A549 (cell line): ENCODE measurements at regions not wholly inside any gene's neighbourhood (a gene's known extent, or its start where the extent isn't known, plus 50 kb on each side); places are given as distances from the start of the nearest gene placed in this dataset.

Experiments used
- EHMT2 ChIP-seq: fragments of 200-600 bp; sonication (generic); IDR thresholded peaks from 2 replicates; pipeline ENCODE4 v1.6.1; 2016; ENCODE audit warnings: antibody characterized with exemption, low read depth, mild to moderate bottlenecking, moderate library complexity
- EP300 ChIP-seq, 2 experiments: fragments of >200 bp; sonication (Bioruptor Twin); formaldehyde crosslinking; IDR thresholded peaks; 2 replicates in 1 of 2; 3 replicates in 1 of 2; pipeline ENCODE4 v1.6.1; 2016 to 2017
- ESRRA ChIP-seq: fragments of 150-350 bp; IDR thresholded peaks from 2 replicates; pipeline ENCODE4 v1.6.1; 2014; ENCODE audit warnings: mild to moderate bottlenecking, low read length, borderline replicate concordance
- HEYL ChIP-seq: fragments of 250-450 bp; sonication (Bioruptor Pico); IDR thresholded peaks from 2 replicates; pipeline ENCODE4 v1.8.0; 2021; ENCODE audit warnings: mild to moderate bottlenecking, moderate library complexity
- PHF8 ChIP-seq: fragments of 200-600 bp; sonication (generic); IDR thresholded peaks from 2 replicates; pipeline ENCODE4 v1.6.1; 2016; ENCODE audit warnings: low read depth, mild to moderate bottlenecking, antibody characterized with exemption, moderate library complexity, borderline replicate concordance
- POLR2A ChIP-seq: IDR thresholded peaks from 2 replicates; pipeline ENCODE4 v1.6.1; 2012; ENCODE audit warnings: mild to moderate bottlenecking, low read length
- POLR2AphosphoS2 ChIP-seq: conservative IDR thresholded peaks from 2 replicates; pipeline ENCODE4 v1.6.1; 2012; ENCODE audit warnings: low read length, improper control_type of control experiment, inconsistent platforms
- RAD21 ChIP-seq, 2 experiments: fragments of >200 bp in 1 of 2; sonication (Bioruptor Twin) in 1 of 2; formaldehyde crosslinking in 1 of 2; IDR thresholded peaks in 1 of 2; conservative IDR thresholded peaks in 1 of 2; 2 replicates in 1 of 2; 3 replicates in 1 of 2; pipeline ENCODE4 v1.6.1; 2012 to 2018; ENCODE audit warnings: inconsistent platforms in 1 of 2
- TF ChIP-seq, protein P1 (sequence below): fragments of >200 bp; sonication (Bioruptor Twin); formaldehyde crosslinking; IDR thresholded peaks from 3 replicates; pipeline ENCODE4 v1.5.1; 2016
- TF ChIP-seq, protein P2 (sequence below): IDR thresholded peaks from 2 replicates; pipeline ENCODE4 v1.6.1; 2012

GRCh38 chr6:99846006-99846405 lies 148.0 kb downstream of the MCHR2 start:
- TF ChIP-seq EHMT2: no peak
- TF ChIP-seq, protein P1, sequence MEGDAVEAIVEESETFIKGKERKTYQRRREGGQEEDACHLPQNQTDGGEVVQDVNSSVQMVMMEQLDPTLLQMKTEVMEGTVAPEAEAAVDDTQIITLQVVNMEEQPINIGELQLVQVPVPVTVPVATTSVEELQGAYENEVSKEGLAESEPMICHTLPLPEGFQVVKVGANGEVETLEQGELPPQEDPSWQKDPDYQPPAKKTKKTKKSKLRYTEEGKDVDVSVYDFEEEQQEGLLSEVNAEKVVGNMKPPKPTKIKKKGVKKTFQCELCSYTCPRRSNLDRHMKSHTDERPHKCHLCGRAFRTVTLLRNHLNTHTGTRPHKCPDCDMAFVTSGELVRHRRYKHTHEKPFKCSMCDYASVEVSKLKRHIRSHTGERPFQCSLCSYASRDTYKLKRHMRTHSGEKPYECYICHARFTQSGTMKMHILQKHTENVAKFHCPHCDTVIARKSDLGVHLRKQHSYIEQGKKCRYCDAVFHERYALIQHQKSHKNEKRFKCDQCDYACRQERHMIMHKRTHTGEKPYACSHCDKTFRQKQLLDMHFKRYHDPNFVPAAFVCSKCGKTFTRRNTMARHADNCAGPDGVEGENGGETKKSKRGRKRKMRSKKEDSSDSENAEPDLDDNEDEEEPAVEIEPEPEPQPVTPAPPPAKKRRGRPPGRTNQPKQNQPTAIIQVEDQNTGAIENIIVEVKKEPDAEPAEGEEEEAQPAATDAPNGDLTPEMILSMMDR: no peak
- no peak for TF ChIP-seq RAD21 (conservative IDR thresholded peaks at IDR 0.05 in 1 of 2, IDR thresholded peaks at IDR 0.05 in 1 of 2)
- TF ChIP-seq POLR2AphosphoS2: no peak
- TF ChIP-seq EP300 (IDR thresholded peaks at IDR 0.05): no peak
- TF ChIP-seq POLR2A: no peak
- no peak for TF ChIP-seq PHF8
- TF ChIP-seq, protein P2, sequence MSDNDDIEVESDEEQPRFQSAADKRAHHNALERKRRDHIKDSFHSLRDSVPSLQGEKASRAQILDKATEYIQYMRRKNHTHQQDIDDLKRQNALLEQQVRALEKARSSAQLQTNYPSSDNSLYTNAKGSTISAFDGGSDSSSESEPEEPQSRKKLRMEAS: no peak
- TF ChIP-seq ESRRA: no peak
- no peak for TF ChIP-seq HEYL (CRISPR knock-in tag)
